Stomach smooth muscle (tissue), 2 donors: ENCODE measurements at regions not wholly inside any gene's neighbourhood (a gene's known extent, or its start where the extent isn't known, plus 50 kb on each side); places are given as distances from the start of the nearest gene placed in this dataset.

ENCODE experiments used
- H3K27ac ChIP-seq: one replicate; pipeline ENCODE4 v1.7.0; 2013; ENCODE audit warnings: mild to moderate bottlenecking, low read length, inconsistent platforms
- H3K27me3 ChIP-seq, 2 donors: one replicate each; pipeline ENCODE4 v1.7.0; 2013; ENCODE audit warnings: low read length in 2 of 2; ENCODE audit not compliant: insufficient read depth in 2 of 2, control insufficient read depth in 1 of 2
- H3K36me3 ChIP-seq, 2 donors: one replicate each; pipeline ENCODE4 v1.7.0; 2013; ENCODE audit warnings: low read length in 2 of 2; ENCODE audit not compliant: control insufficient read depth in 2 of 2, insufficient read depth in 2 of 2
- H3K4me1 ChIP-seq: one replicate; pipeline ENCODE4 v1.7.0; 2013; ENCODE audit warnings: low read length; ENCODE audit not compliant: control insufficient read depth, insufficient read depth
- H3K4me3 ChIP-seq, 2 donors: one replicate each; pipeline ENCODE4 v1.7.0; 2013; ENCODE audit warnings: low read length in 2 of 2
- H3K9ac ChIP-seq, 2 donors: one replicate each; pipeline ENCODE4 v1.7.0; 2013; ENCODE audit warnings: low read length in 2 of 2, mild to moderate bottlenecking in 1 of 2
- H3K9me3 ChIP-seq, 2 donors: one replicate each; pipeline ENCODE4 v1.7.0; 2013; ENCODE audit warnings: low read length in 2 of 2; ENCODE audit not compliant: control insufficient read depth in 2 of 2
- donor health status: healthy.
- donor health status: Pancreatic carcinoma.

DNA sequence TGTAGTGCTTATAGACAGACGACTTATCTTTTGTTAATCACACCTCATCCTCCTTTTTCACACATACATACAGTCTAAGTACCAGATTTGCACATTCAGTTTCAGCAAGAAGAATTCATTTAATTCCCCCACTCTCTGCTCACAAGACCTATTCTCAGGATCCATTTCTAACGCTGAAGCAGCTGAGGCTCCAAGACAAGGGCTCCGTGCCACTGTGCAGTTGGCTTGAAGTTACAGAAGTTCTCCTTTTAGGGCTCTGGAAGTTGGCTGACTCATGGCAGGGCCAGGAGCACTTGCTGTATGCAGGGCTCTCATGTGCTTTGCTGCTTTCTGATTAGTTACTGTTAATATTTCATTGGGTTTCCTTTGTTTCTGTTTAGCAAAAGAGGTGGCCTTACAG is 1566.9 kb upstream of the TMEM132C start:
- no peaks in the 10 kb centered on the region for H3K36me3 ChIP-seq
- no peak overlapping the region for H3K4me3 ChIP-seq
- H3K4me1 ChIP-seq: no peaks in the 10 kb centered on the region
- H3K9ac ChIP-seq: no peak overlapping the region
- no peaks in the 10 kb centered on the region for H3K9me3 ChIP-seq
- peaks cover 0 to 2% of the 10 kb centered on the region in 2 donors for H3K27me3 ChIP-seq
- H3K27ac ChIP-seq: no peak overlapping the region

GRCh38 chr12:126704609-126705008 is 1562.4 kb upstream of the TMEM132C start:
- Histone ChIP-seq H3K4me1 (no peaks in the 10 kb centered on the region), H3K27ac (no peak overlapping the region), H3K9ac (no peak overlapping the region), H3K36me3 (no peaks in the 10 kb centered on the region), H3K4me3 (no peak overlapping the region), H3K27me3 (peaks cover 0 to 2% of the 10 kb centered on the region in 2 donors), H3K9me3 (no peaks in the 10 kb centered on the region)

GRCh38 chr12:126706300-126706699 is 1560.7 kb upstream of the TMEM132C start:
- Histone ChIP-seq H3K4me1 (no peaks in the 10 kb centered on the region), H3K9me3 (no peaks in the 10 kb centered on the region), H3K9ac (no peak overlapping the region), H3K36me3 (no peaks in the 10 kb centered on the region), H3K27me3 (peaks cover 0 to 2% of the 10 kb centered on the region in 2 donors), H3K4me3 (no peak overlapping the region), H3K27ac (no peak overlapping the region)

DNA sequence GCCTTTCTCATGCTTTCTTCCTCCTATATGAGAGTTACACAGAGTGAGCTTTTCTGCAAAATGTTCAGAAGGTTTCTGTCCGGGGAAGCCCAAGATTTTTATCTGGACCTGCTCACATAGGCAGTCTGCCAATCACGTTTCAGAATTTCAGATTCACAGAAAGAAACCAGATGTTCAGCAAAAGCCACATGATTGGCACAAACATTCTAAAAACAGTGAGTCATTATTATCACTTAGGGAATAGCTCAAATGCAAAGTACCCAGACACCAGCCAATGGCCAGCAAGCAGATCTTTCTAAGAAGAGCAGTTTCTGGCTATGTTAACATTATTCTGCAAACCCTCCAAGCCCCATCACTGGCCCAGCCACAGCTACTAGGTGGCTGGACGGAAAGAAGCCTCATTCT is 1558.5 kb upstream of the TMEM132C start:
- H3K9me3 ChIP-seq: no peaks in the 10 kb centered on the region
- no peaks in the 10 kb centered on the region for H3K4me1 ChIP-seq
- no peaks in the 10 kb centered on the region for H3K27me3 ChIP-seq
- no peak overlapping the region for H3K27ac ChIP-seq
- H3K4me3 ChIP-seq: no peak overlapping the region
- H3K9ac ChIP-seq: no peak overlapping the region
- no peaks in the 10 kb centered on the region for H3K36me3 ChIP-seq

DNA sequence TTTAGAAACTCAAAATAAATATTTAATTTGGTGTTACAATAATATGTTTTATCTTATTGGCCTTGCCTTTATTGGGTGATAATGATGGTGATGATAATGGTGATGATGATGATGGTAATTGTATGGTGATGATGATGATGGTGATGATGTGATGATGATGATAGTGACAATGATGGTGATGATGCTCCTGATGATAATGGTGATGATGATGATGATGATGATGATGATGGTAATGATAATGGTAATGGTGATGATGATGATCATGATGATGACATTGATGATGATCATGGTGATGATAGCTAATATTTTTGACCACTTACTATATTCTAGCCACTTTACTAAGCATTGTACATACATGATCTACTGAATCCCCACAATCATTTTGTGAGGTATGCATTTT is 1548.6 kb upstream of the TMEM132C start:
- H3K27me3 ChIP-seq: no peaks in the 10 kb centered on the region
- H3K9me3 ChIP-seq: no peaks in the 10 kb centered on the region
- no peak overlapping the region for H3K27ac ChIP-seq
- no peak overlapping the region for H3K9ac ChIP-seq
- no peaks in the 10 kb centered on the region for H3K4me1 ChIP-seq
- H3K36me3 ChIP-seq: no peaks in the 10 kb centered on the region
- no peak overlapping the region for H3K4me3 ChIP-seq

GRCh38 chr12:126719912-126720705 is 1546.9 kb upstream of the TMEM132C start:
- H3K4me3 ChIP-seq: no peak overlapping the region
- peaks cover 2% of the 10 kb centered on the region in 2 donors for H3K27me3 ChIP-seq
- H3K36me3 ChIP-seq: no peaks in the 10 kb centered on the region
- no peak overlapping the region for H3K9ac ChIP-seq
- no peak overlapping the region for H3K27ac ChIP-seq
- H3K4me1 ChIP-seq: no peaks in the 10 kb centered on the region
- H3K9me3 ChIP-seq: no peaks in the 10 kb centered on the region

- Histone ChIP-seq H3K4me1 (no peaks in the 10 kb centered on the region), H3K27me3 (peaks cover 21% of the 10 kb centered on the region in 2 donors), H3K4me3 (no peak overlapping the region), H3K9me3 (no peaks in the 10 kb centered on the region), H3K27ac (no peak overlapping the region), H3K36me3 (no peaks in the 10 kb centered on the region), H3K9ac (no peak overlapping the region)
Observed at GRCh38 chr12:126726481-126727217, 1540.3 kb upstream of the TMEM132C start.

GRCh38 chr12:126727218-126728075 is 1539.5 kb upstream of the TMEM132C start:
- H3K9ac ChIP-seq: no peak overlapping the region
- H3K27me3 ChIP-seq: peaks cover 21% of the 10 kb centered on the region in 2 donors
- H3K4me1 ChIP-seq: no peaks in the 10 kb centered on the region
- H3K4me3 ChIP-seq: no peak overlapping the region
- H3K27ac ChIP-seq: no peak overlapping the region
- H3K36me3 ChIP-seq: no peaks in the 10 kb centered on the region
- H3K9me3 ChIP-seq: no peaks in the 10 kb centered on the region

GRCh38 chr12:126734296-126734695 is 1532.7 kb upstream of the TMEM132C start:
- Histone ChIP-seq H3K36me3 (no peaks in the 10 kb centered on the region), H3K9ac (no peak overlapping the region), H3K27me3 (peaks cover 0 to 6% of the 10 kb centered on the region in 2 donors), H3K4me3 (no peak overlapping the region), H3K9me3 (no peaks in the 10 kb centered on the region), H3K27ac (no peak overlapping the region), H3K4me1 (no peaks in the 10 kb centered on the region)

GRCh38 chr12:126734710-126735109 is 1532.3 kb upstream of the TMEM132C start:
- Histone ChIP-seq H3K27me3 (peaks cover 0 to 6% of the 10 kb centered on the region in 2 donors), H3K4me1 (no peaks in the 10 kb centered on the region), H3K9ac (no peak overlapping the region), H3K36me3 (no peaks in the 10 kb centered on the region), H3K27ac (no peak overlapping the region), H3K9me3 (no peaks in the 10 kb centered on the region), H3K4me3 (no peak overlapping the region)
